HG03159 (cell line): ENCODE measurements at regions not wholly inside any gene's neighbourhood (a gene's known extent, or its start where the extent isn't known, plus 50 kb on each side); places are given as distances from the start of the nearest gene placed in this dataset.
"Not testable (repeated sequence)": the region's sequence is repeated elsewhere in the genome, so short reads cannot be mapped to it uniquely, and the experiment has no call there.

ENCODE experiments used
- ATAC-seq: cut with Tn5 transposase; IDR thresholded peaks from one replicate; pipeline ENCODE4 v1.9.1; 2021; ENCODE audit warnings: mild to moderate bottlenecking, moderate library complexity; ENCODE audit not compliant: unreplicated experiment

GRCh38 chr3:39651993-39652739, 157.2 kb upstream of the MYRIP start:
- no peak for ATAC-seq

GRCh38 chr3:39655718-39656117, 153.7 kb upstream of the MYRIP start:
- not testable (repeated sequence) for ATAC-seq

- ATAC-seq, result no peak
Observed at GRCh38 chr3:39657075-39657474, 152.3 kb upstream of the MYRIP start.

GRCh38 chr3:39657775-39658174, 151.6 kb upstream of the MYRIP start:
- no peak for ATAC-seq

- no peak for ATAC-seq
Observed at GRCh38 chr3:39664931-39665330, 144.5 kb upstream of the MYRIP start.

GRCh38 chr3:39665441-39665840, 144.0 kb upstream of the MYRIP start:
- ATAC-seq, result no peak

GRCh38 chr3:39668420-39668819, 141.0 kb upstream of the MYRIP start:
- ATAC-seq, result peak; percentile 80

- ATAC-seq, result no peak
Observed at GRCh38 chr3:39671116-39671515, 138.3 kb upstream of the MYRIP start.

GRCh38 chr3:39671600-39671999, 137.8 kb upstream of the MYRIP start:
- ATAC-seq, result no peak

GRCh38 chr3:39705351-39705900, 104.0 kb upstream of the MYRIP start:
- ATAC-seq, result no peak

- ATAC-seq, result peak; percentile 77
Observed at GRCh38 chr3:39707314-39707909, 102.0 kb upstream of the MYRIP start.

- ATAC-seq, result no peak
Observed at GRCh38 chr3:39712413-39713048, 96.9 kb upstream of the MYRIP start.

- not testable (repeated sequence) for ATAC-seq
Observed at GRCh38 chr3:39713341-39713740, 96.1 kb upstream of the MYRIP start.

GRCh38 chr3:39716849-39717248, 92.6 kb upstream of the MYRIP start:
- ATAC-seq, result no peak

GRCh38 chr3:39718674-39719595, 90.5 kb upstream of the MYRIP start:
- ATAC-seq, result no peak

GRCh38 chr3:39721076-39721475, 88.3 kb upstream of the MYRIP start:
- no peak for ATAC-seq

- ATAC-seq, result no peak
Observed at GRCh38 chr3:39724233-39724846, 85.1 kb upstream of the MYRIP start.

GRCh38 chr3:39725321-39725720, 84.1 kb upstream of the MYRIP start:
- no peak for ATAC-seq

GRCh38 chr3:39727415-39727814, 82.0 kb upstream of the MYRIP start:
- no peak for ATAC-seq

- no peak for ATAC-seq
Observed at GRCh38 chr3:39733804-39734203, 75.6 kb upstream of the MYRIP start.
